ENCODE measurements at regions not wholly inside any gene's neighbourhood (a gene's known extent, or its start where the extent isn't known, plus 50 kb on each side); places are given as distances from the start of the nearest gene placed in this dataset.

GRCh38 chr6:84816741-84817140, 52.3 kb upstream of the TBX18 start:
- Mint-ChIP-seq H3K27me3 (ENCODE audit: insufficient read depth, unreplicated experiment) (peaks cover 2% of the 10 kb centered on the region), H3K36me3 (ENCODE audit: insufficient read depth, unreplicated experiment) (no peaks in the 10 kb centered on the region), H3K9me3 (ENCODE audit: unreplicated experiment) (peaks cover under 1% of the 10 kb centered on the region), H3K27ac (ENCODE audit: unreplicated experiment) (no peak overlapping the region), H3K4me3 (ENCODE audit: unreplicated experiment) (no peak overlapping the region), H3K4me1 (ENCODE audit: low read depth, unreplicated experiment) (no peaks in the 10 kb centered on the region)
- no peak overlapping the region for H3K4me3 ChIP-seq (ENCODE audit: low read depth, low read length)
- H3K9me3 ChIP-seq = no peaks in the 10 kb centered on the region
- H3K36me3 ChIP-seq (ENCODE audit: control insufficient read depth, insufficient read depth, low read length) = no peaks in the 10 kb centered on the region
- BruUV-seq (replicated peaks) = no TSS peak
- intact Hi-C loops (cut with micrococcal nuclease; ENCODE audit: unreplicated experiment) = no loop called here
- TF ChIP-seq, protein P1, sequence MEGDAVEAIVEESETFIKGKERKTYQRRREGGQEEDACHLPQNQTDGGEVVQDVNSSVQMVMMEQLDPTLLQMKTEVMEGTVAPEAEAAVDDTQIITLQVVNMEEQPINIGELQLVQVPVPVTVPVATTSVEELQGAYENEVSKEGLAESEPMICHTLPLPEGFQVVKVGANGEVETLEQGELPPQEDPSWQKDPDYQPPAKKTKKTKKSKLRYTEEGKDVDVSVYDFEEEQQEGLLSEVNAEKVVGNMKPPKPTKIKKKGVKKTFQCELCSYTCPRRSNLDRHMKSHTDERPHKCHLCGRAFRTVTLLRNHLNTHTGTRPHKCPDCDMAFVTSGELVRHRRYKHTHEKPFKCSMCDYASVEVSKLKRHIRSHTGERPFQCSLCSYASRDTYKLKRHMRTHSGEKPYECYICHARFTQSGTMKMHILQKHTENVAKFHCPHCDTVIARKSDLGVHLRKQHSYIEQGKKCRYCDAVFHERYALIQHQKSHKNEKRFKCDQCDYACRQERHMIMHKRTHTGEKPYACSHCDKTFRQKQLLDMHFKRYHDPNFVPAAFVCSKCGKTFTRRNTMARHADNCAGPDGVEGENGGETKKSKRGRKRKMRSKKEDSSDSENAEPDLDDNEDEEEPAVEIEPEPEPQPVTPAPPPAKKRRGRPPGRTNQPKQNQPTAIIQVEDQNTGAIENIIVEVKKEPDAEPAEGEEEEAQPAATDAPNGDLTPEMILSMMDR (IDR thresholded peaks at IDR 0.05; ENCODE audit: insufficient read depth in 1 of 2, low read depth in 1 of 2, low read length in 1 of 2, severe bottlenecking in 1 of 2, unreplicated experiment in 1 of 2) = no peak
- no peak for DNase-seq
- H3K27me3 ChIP-seq (replicated peaks; ENCODE audit: control insufficient read depth, insufficient read depth, low read length) = no peaks in the 10 kb centered on the region
- H3K4me1 ChIP-seq = no peaks in the 10 kb centered on the region
- ChIA-PET CTCF (no interaction called here), POLR2A (no interaction called here)

DNA sequence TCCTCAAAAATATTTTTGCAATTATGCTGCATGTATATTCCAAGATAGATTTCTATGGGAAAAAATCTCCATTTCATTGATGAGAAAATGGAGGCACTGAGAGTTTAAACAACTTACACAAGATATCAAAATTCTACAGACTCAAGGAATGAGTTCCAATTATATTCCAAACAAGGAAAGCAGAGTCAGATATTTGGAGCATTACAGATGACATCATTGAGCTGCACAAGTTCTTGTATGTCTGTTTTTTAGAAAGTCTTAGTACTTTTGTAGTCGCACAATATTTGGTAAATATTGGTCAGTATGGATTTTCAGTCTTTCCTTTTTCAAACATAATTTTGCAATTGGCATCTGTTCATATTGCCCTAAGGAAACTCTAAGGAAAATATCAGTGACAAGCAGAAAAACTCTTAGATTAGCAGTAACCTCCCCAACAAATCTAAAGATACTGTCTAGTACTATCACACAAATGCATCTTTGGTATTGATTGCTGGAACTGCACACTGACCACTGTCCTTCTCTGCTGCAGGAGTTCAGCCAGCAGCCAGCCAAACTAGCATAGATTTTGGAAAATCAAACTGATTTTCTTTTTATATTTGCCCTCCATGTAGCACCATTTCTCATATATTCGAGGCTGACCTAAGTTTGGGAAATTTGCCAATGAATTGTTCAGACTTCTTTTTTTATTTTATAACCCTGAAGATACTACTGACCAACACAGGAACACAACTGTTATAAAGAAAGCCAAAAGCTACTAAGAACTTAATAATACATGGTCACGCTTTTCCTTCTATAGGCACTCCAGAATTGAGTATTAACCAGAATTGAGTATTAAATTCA, 51.7 kb upstream of the TBX18 start:
- peaks cover 2% of the 10 kb centered on the region for H3K27me3 Mint-ChIP-seq (ENCODE audit: insufficient read depth, unreplicated experiment)
- H3K36me3 ChIP-seq (ENCODE audit: control insufficient read depth, insufficient read depth, low read length) = no peaks in the 10 kb centered on the region
- no peaks in the 10 kb centered on the region for H3K9me3 ChIP-seq
- no peak overlapping the region for H3K4me3 Mint-ChIP-seq (ENCODE audit: unreplicated experiment)
- POLR2A ChIA-PET = no interaction called here
- TF ChIP-seq, protein P1 (IDR thresholded peaks at IDR 0.05; ENCODE audit: insufficient read depth in 1 of 2, low read depth in 1 of 2, low read length in 1 of 2, severe bottlenecking in 1 of 2, unreplicated experiment in 1 of 2) = no peak
- CTCF ChIA-PET = interaction anchor here (0.5 kb wide), 1 partner anchor 41 kb away, joined by 5 read pairs; no protein-coding TSS in a partner anchor
- intact Hi-C loops (cut with micrococcal nuclease; ENCODE audit: unreplicated experiment) = no loop called here
- no peaks in the 10 kb centered on the region for H3K4me1 Mint-ChIP-seq (ENCODE audit: low read depth, unreplicated experiment)
- H3K4me3 ChIP-seq (ENCODE audit: low read depth, low read length) = no peak overlapping the region
- H3K27me3 ChIP-seq (replicated peaks; ENCODE audit: control insufficient read depth, insufficient read depth, low read length) = no peaks in the 10 kb centered on the region
- no peaks in the 10 kb centered on the region for H3K9me3 Mint-ChIP-seq (ENCODE audit: unreplicated experiment)
- BruUV-seq (replicated peaks) = no TSS peak
- no peaks in the 10 kb centered on the region for H3K36me3 Mint-ChIP-seq (ENCODE audit: insufficient read depth, unreplicated experiment)
- H3K4me1 ChIP-seq = no peaks in the 10 kb centered on the region
- no peak overlapping the region for H3K27ac Mint-ChIP-seq (ENCODE audit: unreplicated experiment)
- no peak for DNase-seq
